HG03135 (cell line): ENCODE measurements at regions not wholly inside any gene's neighbourhood (a gene's known extent, or its start where the extent isn't known, plus 50 kb on each side); places are given as distances from the start of the nearest gene placed in this dataset.

ENCODE experiments used
- ATAC-seq: cut with Tn5 transposase; IDR thresholded peaks from one replicate; pipeline ENCODE4 v1.9.1; 2021; ENCODE audit warnings: mild to moderate bottlenecking, moderate library complexity; ENCODE audit not compliant: unreplicated experiment

DNA sequence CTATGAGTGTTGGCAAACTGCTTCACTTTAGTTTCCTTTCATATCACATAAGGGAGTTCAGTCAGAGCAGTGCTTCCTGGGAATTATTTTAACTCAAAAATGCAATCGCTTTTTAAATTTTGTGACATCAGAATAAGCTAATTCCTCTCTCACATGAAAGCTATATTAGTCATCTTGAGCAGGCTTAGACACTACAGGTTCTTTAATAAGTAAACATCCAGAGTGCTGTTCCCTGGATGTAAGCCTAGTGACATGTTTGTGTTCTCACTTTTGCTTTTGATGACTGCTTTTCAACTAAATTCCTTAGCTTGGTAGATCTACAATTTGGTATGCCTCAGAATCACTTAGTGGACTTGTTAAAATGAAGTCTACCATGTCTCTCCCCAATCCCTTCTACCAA lies 252.7 kb upstream of the POU3F2 start:
- ATAC-seq, result no peak

- ATAC-seq, result no peak
These were observed 250.9 kb upstream of the POU3F2 start for GRCh38 chr6:98583506-98583905.

DNA sequence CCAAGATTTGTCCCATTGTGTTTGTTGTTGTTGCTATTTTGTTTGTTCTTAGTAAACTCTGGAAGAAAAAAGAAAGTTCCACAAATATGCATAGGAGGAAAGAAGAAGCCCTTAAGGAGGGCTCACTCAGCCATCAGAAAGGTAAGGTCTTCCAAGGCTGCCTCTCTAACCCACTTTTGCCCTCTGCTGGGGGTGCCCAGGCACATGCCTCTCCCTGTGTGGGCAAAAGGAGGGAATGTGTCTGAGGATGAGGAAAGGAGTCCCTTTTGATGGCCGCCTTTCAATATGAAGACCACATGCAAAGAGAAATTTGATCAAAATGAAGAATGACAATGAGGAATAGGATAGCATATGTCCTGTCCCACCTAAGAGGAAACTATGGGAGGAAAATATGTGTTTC lies 248.2 kb upstream of the POU3F2 start:
- ATAC-seq, result no peak

DNA sequence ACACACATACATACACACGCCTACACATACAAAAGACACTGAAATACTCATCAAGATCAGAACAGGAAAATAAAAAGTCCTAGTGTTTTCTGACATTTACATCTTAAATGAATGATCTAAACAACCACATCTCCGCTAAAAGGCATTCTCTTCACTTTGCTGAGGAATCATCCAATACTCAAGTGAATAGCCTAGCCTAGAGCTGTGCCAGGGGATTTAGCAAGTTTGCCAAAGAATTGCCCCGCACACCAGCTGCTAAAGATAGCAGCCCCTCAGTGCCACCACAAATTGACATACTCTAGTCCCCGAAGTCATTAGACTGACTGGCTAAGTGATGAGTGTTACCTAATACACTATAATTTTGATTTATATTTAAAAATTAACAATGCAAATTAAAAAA lies 246.8 kb upstream of the POU3F2 start:
- ATAC-seq, result no peak

GRCh38 chr6:98589536-98589935 lies 244.8 kb upstream of the POU3F2 start:
- ATAC-seq, result no peak

GRCh38 chr6:98590136-98590681 lies 244.2 kb upstream of the POU3F2 start:
- no peak for ATAC-seq

DNA sequence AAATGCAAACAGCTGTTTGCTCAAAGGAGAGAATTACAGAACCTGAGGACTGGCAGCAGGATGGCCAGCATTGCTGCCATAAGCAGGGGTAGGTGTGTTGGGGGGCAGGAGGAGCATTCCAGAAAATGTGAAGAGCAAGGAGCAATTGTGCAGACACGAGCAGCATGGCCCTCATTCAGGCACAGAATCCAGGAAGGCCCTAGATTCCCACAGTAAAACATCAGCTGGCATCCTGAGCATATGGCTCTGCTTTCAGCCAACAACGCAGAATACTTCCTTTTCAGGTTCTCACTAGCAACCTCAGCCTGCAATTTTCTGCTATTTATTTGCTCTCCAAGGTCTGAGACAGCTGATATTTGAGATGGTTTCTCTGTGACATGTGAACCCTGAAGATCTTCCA lies 243.4 kb upstream of the POU3F2 start:
- ATAC-seq, result no peak

DNA sequence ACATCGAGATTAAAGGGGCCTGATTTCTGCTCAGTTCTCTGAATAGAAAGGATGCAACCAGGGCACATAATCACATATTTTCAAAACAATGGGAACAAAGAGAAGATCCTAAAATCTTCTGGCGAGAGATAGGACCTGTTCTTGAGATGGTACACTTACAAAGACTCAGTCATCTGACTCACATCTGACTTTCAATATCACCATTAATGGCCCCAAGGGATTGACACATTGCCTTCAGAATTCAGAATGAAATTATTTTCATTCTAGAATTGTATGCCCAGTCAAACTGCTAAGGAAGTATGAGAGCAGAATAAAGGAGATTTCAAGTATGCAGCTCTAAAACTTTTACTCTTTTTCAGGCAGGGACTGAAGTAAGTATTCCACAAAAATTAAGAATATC lies 240.7 kb upstream of the POU3F2 start:
- no peak for ATAC-seq

GRCh38 chr6:98601716-98602115 lies 232.7 kb upstream of the POU3F2 start:
- ATAC-seq, result no peak

DNA sequence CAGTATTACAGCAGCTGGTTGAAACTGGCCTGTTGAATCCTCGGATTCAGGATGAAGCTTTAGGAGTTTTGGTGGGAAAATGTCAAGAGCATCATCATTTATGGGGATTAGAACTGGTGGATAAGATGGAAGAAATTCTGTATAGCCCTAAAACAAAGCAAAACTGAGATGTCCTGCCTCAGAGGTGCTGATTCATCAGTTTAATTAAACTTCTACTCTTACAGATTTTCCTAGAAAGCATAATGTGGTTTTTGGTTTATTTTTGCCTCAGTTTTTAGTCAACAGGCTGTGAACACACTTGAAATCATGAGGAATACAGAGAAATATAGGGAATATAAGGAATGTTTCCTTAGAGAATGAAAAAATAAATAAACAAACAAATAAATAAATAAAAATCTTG lies 228.7 kb upstream of the POU3F2 start:
- ATAC-seq, result no peak

GRCh38 chr6:98627129-98627775 lies 207.1 kb upstream of the POU3F2 start:
- no peak for ATAC-seq

DNA sequence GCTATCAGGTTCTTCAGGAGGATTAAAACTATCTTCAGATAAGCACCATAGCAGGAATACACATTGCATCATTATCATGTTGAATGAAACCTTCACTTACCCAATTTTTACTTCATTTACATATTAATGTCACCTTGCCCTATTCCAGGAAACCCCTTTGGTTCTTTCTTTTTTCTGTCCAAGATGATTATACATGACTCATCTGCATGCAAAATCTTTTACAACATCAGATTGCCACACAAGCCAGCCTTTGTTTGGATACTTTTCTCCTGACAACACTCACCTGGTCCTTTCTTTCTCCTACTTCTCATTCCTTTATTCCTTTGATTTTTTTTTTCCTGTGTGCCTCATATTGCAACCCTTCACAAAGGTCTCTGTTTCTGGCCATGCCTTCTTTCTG lies 200.5 kb upstream of the POU3F2 start:
- no peak for ATAC-seq

DNA sequence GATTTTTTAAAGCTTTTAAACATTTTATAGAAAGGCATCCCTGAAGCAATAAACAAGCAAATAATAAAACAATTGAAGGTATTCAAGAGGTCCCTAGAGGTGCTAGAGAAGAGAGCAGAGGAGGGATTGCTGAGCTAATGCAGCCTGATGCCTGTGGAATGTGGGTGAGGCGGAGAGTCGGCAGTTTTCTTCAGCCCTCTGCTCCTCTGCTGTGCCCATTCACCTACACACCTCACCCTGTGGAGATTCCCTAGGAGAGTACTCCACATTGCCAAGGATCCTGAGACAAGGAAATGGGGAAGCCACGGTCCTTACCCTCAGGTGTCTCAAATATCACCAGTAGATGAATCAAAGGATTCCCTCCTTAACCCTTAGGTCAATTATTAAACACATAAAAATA lies 199.8 kb upstream of the POU3F2 start:
- no peak for ATAC-seq

DNA sequence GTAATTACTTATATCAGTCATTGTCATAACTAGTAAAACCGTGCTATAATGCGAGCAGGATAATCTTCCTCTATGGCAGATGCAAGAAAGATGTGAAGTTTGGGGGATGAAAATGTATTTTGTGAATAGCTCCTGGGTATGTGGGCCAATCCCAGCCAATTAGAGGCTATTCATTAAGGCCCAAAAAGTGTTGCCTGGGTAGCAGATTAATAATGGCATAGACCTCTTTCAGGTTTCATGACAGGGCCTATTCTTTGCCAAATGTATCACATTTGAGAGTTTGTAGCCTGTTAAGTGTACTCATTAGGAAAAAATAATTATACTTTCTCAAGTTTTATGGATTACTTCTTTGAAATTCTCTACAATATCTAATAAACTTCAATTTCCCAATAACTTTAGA lies 199.2 kb upstream of the POU3F2 start:
- ATAC-seq, result no peak

DNA sequence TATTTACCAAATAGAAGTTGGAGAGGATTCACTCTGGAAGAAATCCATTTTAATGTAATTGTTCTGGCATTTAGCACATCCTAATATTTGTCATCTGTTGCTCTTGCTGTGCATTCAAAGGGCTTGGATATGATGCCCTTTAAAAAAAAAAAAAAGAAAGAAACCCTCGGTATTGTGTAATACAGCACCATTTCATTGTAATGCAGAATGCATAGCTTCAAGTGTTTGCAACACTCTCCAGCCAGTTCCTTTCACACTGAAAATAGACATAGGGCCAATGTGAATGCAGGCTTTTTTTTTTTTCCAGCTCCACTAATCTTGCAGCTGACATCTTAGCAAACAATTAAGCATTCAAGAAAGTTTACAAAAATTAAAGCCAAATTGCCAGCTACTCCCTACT lies 197.4 kb upstream of the POU3F2 start:
- no peak for ATAC-seq

GRCh38 chr6:98639089-98639635 lies 195.2 kb upstream of the POU3F2 start:
- ATAC-seq, result no peak

DNA sequence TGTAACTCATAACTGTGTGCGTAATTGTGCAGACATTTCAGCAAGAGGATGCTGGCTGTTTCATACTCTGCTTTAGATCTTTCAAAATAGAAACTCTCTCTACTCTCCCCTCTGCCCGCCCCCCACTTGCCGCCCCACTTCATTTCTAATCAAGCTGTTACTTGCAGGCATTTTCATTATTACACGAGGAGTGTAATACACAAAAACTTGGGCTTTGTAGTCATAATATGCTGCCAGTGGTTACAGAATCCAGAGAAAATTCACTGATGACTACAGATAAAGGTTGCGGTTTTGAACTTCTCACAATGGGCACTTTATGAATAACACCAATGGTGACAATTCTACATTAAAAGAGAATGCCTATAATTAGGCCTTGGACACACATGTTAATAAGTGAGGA lies 194.0 kb upstream of the POU3F2 start:
- ATAC-seq, result no peak

DNA sequence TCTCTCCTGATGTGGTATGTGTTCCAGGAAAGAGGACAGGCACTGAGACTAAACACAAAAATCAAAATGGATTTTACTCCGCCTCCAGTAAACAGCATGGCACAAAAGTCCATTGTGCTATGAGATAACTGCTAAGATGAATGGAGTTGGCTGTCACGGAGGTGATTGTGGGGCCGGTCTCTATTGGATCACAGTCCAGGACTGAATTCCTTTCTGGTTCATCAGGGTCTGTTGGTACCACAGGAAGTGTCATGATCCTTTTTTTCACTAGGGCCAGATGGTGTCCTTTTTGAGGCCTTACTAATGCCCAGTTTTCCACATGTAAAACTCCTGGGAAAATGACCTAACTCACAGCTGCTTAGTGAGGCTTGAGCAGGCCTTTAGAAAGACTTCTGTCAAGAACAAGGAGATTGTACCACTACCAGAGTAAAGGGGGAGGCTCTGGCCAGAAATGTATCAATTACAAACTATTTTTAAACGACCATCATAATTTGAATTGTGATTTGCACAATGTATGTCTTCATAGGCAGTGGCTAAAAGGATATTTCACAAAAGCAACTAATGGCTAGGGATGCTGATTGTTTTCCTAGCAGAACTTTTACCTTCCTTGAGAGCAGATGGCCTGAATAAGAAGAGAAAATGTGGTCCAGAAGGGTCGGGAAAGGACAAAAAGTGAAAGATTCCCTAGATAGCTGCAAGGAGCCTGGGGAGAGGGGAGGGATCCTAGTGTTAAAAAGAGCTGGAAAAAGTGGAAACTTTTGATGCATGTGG lies 192.2 kb upstream of the POU3F2 start:
- ATAC-seq, result no peak

DNA sequence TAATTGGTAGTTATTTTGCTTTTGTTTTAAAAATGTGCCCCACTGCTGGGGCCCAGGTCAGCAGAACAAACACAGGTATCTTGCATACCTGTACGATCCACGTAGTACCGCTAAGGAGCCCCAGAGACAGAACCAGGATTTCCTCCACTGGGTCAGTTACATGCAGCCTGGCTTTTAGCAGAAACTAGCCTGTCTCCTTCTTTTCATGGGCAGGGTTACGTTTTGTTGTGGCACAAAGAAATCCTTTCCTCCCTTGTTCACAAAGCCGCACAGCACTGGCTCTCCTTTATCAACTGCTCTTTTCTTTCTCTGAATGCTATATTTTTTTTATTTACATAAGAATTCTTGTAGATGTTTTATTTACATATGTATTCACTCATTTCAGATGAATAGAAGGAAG lies 190.3 kb upstream of the POU3F2 start:
- no peak for ATAC-seq

GRCh38 chr6:98648211-98648914 lies 186.0 kb upstream of the POU3F2 start:
- no peak for ATAC-seq

DNA sequence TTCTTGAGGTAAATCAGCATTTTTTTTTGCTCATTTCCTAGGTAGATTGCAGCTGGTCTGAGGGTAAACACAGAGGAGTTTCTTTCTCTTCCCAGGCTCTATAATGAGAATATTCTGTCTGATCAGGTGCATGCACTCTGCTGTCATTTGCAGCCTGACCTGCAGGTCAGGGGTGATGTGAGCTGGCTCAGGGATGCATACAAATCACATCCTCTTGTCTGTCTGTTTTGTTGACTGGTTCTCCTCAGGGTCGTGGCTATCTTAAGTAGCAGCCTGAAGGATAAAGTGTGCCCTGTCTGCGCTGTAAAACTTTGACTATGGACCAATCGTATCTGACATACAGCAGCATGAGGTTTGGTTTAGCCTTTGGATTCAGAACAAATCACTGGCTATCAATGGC lies 183.4 kb upstream of the POU3F2 start:
- ATAC-seq, result no peak

- no peak for ATAC-seq
These were observed 181.2 kb upstream of the POU3F2 start for GRCh38 chr6:98653179-98653578.
